IMR-90 (cell line): ENCODE measurements at regions not wholly inside any gene's neighbourhood (a gene's known extent, or its start where the extent isn't known, plus 50 kb on each side); places are given as distances from the start of the nearest gene placed in this dataset.

Source experiments
- ATAC-seq: fragments of 200-7000 bp; cut with Tn5 transposase; 2 replicates; pipeline ENCODE4 v1.9.1; 2020; ENCODE audit warnings: low read depth, mild to moderate bottlenecking, moderate library complexity
- BruUV-seq: library from RNA; stranded (reverse); fragments of 400-500 nt; replicated peaks from 2 replicates; lab custom pipeline; 2021; lab: Mats Ljungman, UMichigan
- CTCF ChIA-PET: fragments of 300-600 bp; formaldehyde crosslinking; extraction: SDS; loops from one replicate; lab custom pipeline; 2021; ENCODE audit warnings: antibody characterized with exemption; lab: Yijun Ruan, JAX
- POLR2A ChIA-PET: fragments of 300-600 bp; sonication (Branson Sonifier 250); formaldehyde crosslinking; loops from one replicate; lab custom pipeline; 2022; ENCODE audit warnings: antibody characterized with exemption; ENCODE audit not compliant: unreplicated experiment; lab: Charles Lee
- DNase-seq: peaks from one replicate; pipeline ENCODE4 v3.0.0; 2013
- H2AFZ ChIP-seq: replicated peaks from 2 replicates; pipeline ENCODE3; 2013; ENCODE audit warnings: low read length, mild to moderate bottlenecking; ENCODE audit not compliant: poor library complexity
- H2AK5ac ChIP-seq: 2 replicates; pipeline ENCODE4 v1.6.1; 2013; ENCODE audit warnings: low read depth, low read length, inconsistent platforms
- H2AK9ac ChIP-seq: replicated peaks from 2 replicates; pipeline ENCODE3; 2013; ENCODE audit warnings: mild to moderate bottlenecking, low read depth, low read length, moderate library complexity; ENCODE audit not compliant: poor library complexity
- H2BK120ac ChIP-seq: 2 replicates; pipeline ENCODE4 v1.6.1; 2013; ENCODE audit warnings: low read depth, low read length, inconsistent platforms
- H2BK15ac ChIP-seq: 3 replicates; pipeline ENCODE4 v1.6.1; 2013; ENCODE audit warnings: low read depth, low read length, inconsistent platforms
- H2BK20ac ChIP-seq: 2 replicates; pipeline ENCODE4 v1.6.1; 2013; ENCODE audit warnings: low read depth, mild to moderate bottlenecking, inconsistent platforms, low read length, moderate library complexity
- H2BK5ac ChIP-seq: 2 replicates; pipeline ENCODE4 v1.6.1; 2013; ENCODE audit warnings: mild to moderate bottlenecking, low read depth, low read length, inconsistent platforms; ENCODE audit not compliant: poor library complexity, severe bottlenecking
- H3K14ac ChIP-seq: replicated peaks from 2 replicates; pipeline ENCODE4 v1.6.1; 2013; ENCODE audit warnings: low read depth, low read length, inconsistent platforms
- H3K18ac ChIP-seq: 2 replicates; pipeline ENCODE4 v1.6.1; 2013; ENCODE audit warnings: low read depth, low read length, control low read depth
- H3K23ac ChIP-seq: 2 replicates; pipeline ENCODE4 v1.6.1; 2013; ENCODE audit warnings: low read depth, low read length, inconsistent platforms
- H3K27ac ChIP-seq: 2 replicates; pipeline ENCODE4 v1.5.1; 2013; ENCODE audit warnings: mild to moderate bottlenecking, control low read depth, low read length; ENCODE audit not compliant: insufficient read depth
- H3K27me3 ChIP-seq: 2 replicates; pipeline ENCODE4 v1.6.1; 2013; ENCODE audit warnings: low read length; ENCODE audit not compliant: control insufficient read depth, insufficient read depth
- H3K36me3 ChIP-seq: 2 replicates; pipeline ENCODE4 v1.6.1; 2013; ENCODE audit warnings: low read length, mixed read lengths; ENCODE audit not compliant: control insufficient read depth, insufficient read depth
- H3K4ac ChIP-seq: 2 replicates; pipeline ENCODE4 v1.6.1; 2013; ENCODE audit warnings: low read depth, low read length, inconsistent platforms
- H3K4me1 ChIP-seq: 2 replicates; pipeline ENCODE4 v1.6.1; 2013; ENCODE audit warnings: low read length, mixed read lengths; ENCODE audit not compliant: control insufficient read depth, insufficient read depth
- H3K4me2 ChIP-seq: 2 replicates; pipeline ENCODE4 v1.6.1; 2013; ENCODE audit warnings: low read depth, mild to moderate bottlenecking, control low read depth, low read length, moderate library complexity
- H3K4me3 ChIP-seq: 2 replicates; pipeline ENCODE4 v1.5.1; 2013; ENCODE audit warnings: low read depth, mild to moderate bottlenecking, control low read depth, low read length, moderate library complexity; ENCODE audit not compliant: insufficient read depth
- H3K56ac ChIP-seq: 2 replicates; pipeline ENCODE4 v1.6.1; 2013; ENCODE audit warnings: low read length, inconsistent platforms; ENCODE audit not compliant: insufficient read depth; ENCODE audit errors: extremely low read depth
- H3K79me1 ChIP-seq, 2 experiments: 2 replicates each; pipeline ENCODE4 v1.6.1; 2013; ENCODE audit warnings: low read length in 2 of 2, inconsistent platforms in 1 of 2, low read depth in 1 of 2
- H3K9ac ChIP-seq: 2 replicates; pipeline ENCODE4 v1.6.1; 2013; ENCODE audit warnings: low read depth, low read length, control low read depth
- H3K9me1 ChIP-seq: 2 replicates; pipeline ENCODE4 v1.6.1; 2013; ENCODE audit warnings: low read length, inconsistent platforms; ENCODE audit not compliant: insufficient read depth
- H3K9me3 ChIP-seq: 2 replicates; pipeline ENCODE4 v1.6.1; 2013; ENCODE audit warnings: low read length; ENCODE audit not compliant: control insufficient read depth, insufficient read depth
- H4K20me1 ChIP-seq: 2 replicates; pipeline ENCODE4 v1.6.1; 2013; ENCODE audit warnings: low read length, inconsistent platforms; ENCODE audit not compliant: insufficient read depth
- H4K5ac ChIP-seq: 2 replicates; pipeline ENCODE4 v1.6.1; 2013; ENCODE audit warnings: mild to moderate bottlenecking, low read depth, low read length, control low read depth
- H4K8ac ChIP-seq, 2 experiments: 2 replicates each; pipeline ENCODE4 v1.6.1; 2013; ENCODE audit warnings: low read depth in 2 of 2, low read length in 2 of 2, control low read depth in 1 of 2, inconsistent platforms in 1 of 2
- H4K91ac ChIP-seq: 2 replicates; pipeline ENCODE4 v1.6.1; 2013; ENCODE audit warnings: low read depth, low read length, inconsistent platforms; ENCODE audit not compliant: insufficient read depth
- BHLHE40 ChIP-seq: fragments of 150-350 bp; IDR thresholded peaks from 2 replicates; pipeline ENCODE4 v1.6.1; 2016; ENCODE audit warnings: mild to moderate bottlenecking, low read depth, low read length
- CEBPB ChIP-seq: IDR thresholded peaks from 2 replicates; pipeline ENCODE4 v1.6.1; 2012; ENCODE audit warnings: low read depth, low read length, improper control_type of control experiment
- CHD1 ChIP-seq: IDR thresholded peaks from 2 replicates; pipeline ENCODE4 v1.6.1; 2012; ENCODE audit warnings: low read depth, low read length, improper control_type of control experiment
- FOS ChIP-seq: fragments of 150-350 bp; IDR thresholded peaks from 2 replicates; pipeline ENCODE4 v1.6.1; 2016; ENCODE audit warnings: low read depth, low read length
- MAFK ChIP-seq: IDR thresholded peaks from 2 replicates; pipeline ENCODE4 v1.6.1; 2012; ENCODE audit warnings: low read depth, low read length, improper control_type of control experiment
- MAZ ChIP-seq: IDR thresholded peaks from 2 replicates; pipeline ENCODE4 v1.6.1; 2012; ENCODE audit warnings: low read depth, mild to moderate bottlenecking, low read length, improper control_type of control experiment, moderate library complexity, borderline replicate concordance
- MXI1 ChIP-seq: IDR thresholded peaks from 2 replicates; pipeline ENCODE4 v1.6.1; 2012; ENCODE audit warnings: low read depth, mild to moderate bottlenecking, low read length, moderate library complexity, borderline replicate concordance
- NFE2L2 ChIP-seq: fragments of 150-350 bp; IDR thresholded peaks from 2 replicates; pipeline ENCODE4 v1.6.1; 2016; ENCODE audit warnings: low read depth, mild to moderate bottlenecking, low read length
- POLR2A ChIP-seq: IDR thresholded peaks from 2 replicates; pipeline ENCODE4 v1.6.1; 2012; ENCODE audit warnings: mild to moderate bottlenecking, low read depth, low read length
- RAD21 ChIP-seq: IDR thresholded peaks from 2 replicates; pipeline ENCODE4 v1.6.1; 2012; ENCODE audit warnings: low read length, improper control_type of control experiment
- RCOR1 ChIP-seq: IDR thresholded peaks from 2 replicates; pipeline ENCODE4 v1.6.1; 2012; ENCODE audit warnings: mild to moderate bottlenecking, low read length, improper control_type of control experiment; ENCODE audit not compliant: insufficient replicate concordance
- RFX5 ChIP-seq: IDR thresholded peaks from 2 replicates; pipeline ENCODE4 v1.8.0; 2012; ENCODE audit warnings: low read depth, mild to moderate bottlenecking, low read length, moderate library complexity
- SMC3 ChIP-seq: fragments of 150-350 bp; IDR thresholded peaks from 2 replicates; pipeline ENCODE4 v1.6.1; 2016; ENCODE audit warnings: low read depth, mild to moderate bottlenecking, antibody characterized with exemption, low read length, moderate library complexity
- USF2 ChIP-seq: fragments of 150-350 bp; IDR thresholded peaks from 2 replicates; pipeline ENCODE4 v1.6.1; 2017; ENCODE audit warnings: mild to moderate bottlenecking, antibody characterized with exemption, low read length, low read depth
- WGBS, 2 experiments: methylation state at CpG; one replicate each; pipeline versions ENCODE4 v1.1.5 to v1.1.7; 2013; ENCODE audit warnings: missing lambda C conversion rate in 2 of 2; ENCODE audit not compliant: insufficient read length in 1 of 2; ENCODE audit errors: extremely low coverage in 2 of 2; 5-methylcytosine and 5-hydroxymethylcytosine counted together
- dilution Hi-C: fragments of 300-500 bp; cut with HindIII; formaldehyde crosslinking; loops from one replicate; pipeline ENCODE4 v1.14.3; 2018; ENCODE audit warnings: low sequenced_read_pairs; ENCODE audit not compliant: unreplicated experiment
- in situ Hi-C: fragments of 300-500 bp; cut with MboI; formaldehyde crosslinking; loops from 3 replicates; pipeline ENCODE4 v1.14.3; 2019; ENCODE audit warnings: low sequenced_read_pairs, inconsistent platforms, mixed read lengths
- intact Hi-C: fragments of 100-400 bp; cut with micrococcal nuclease; formaldehyde crosslinking; loops from 2 replicates; pipeline ENCODE4 v1.10.0; 2022
- TF ChIP-seq, protein P1 (sequence below): conservative IDR thresholded peaks from 2 replicates; pipeline ENCODE4 v1.5.1; 2012; ENCODE audit warnings: mild to moderate bottlenecking, low read depth, low read length, improper control_type of control experiment
- TF ChIP-seq, protein P2 (sequence below): fragments of 150-350 bp; IDR thresholded peaks from 2 replicates; pipeline ENCODE4 v1.6.1; 2016; ENCODE audit warnings: low read depth, mild to moderate bottlenecking, low read length, moderate library complexity, borderline replicate concordance

DNA sequence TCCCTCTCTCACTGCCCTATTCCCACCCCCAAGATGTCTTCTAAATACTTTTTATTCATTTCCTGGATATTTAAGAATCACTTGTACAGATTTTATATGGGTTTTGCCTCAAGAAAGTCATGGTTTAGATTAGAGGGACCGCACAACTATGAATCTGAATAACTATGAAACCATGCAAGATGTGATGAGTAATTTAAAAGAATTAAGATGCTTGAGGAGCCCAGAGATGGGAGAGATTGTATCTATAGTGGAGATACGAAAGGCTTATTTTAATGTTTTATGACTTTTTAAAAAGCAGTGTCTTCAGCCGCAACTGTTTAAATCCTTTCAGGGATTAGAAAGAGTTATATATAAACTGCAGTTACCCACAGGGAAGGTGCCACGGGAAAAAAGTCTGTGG, 324.1 kb downstream of the LPIN1 start:
- no peak overlapping the region for H3K14ac ChIP-seq
- H3K56ac ChIP-seq = no peak overlapping the region
- no peaks in the 10 kb centered on the region for H3K27me3 ChIP-seq
- no peaks in the 10 kb centered on the region for H3K36me3 ChIP-seq
- TF ChIP-seq USF2 = no peak
- TF ChIP-seq FOS = no peak
- no peak for TF ChIP-seq CEBPB
- TF ChIP-seq, protein P1, sequence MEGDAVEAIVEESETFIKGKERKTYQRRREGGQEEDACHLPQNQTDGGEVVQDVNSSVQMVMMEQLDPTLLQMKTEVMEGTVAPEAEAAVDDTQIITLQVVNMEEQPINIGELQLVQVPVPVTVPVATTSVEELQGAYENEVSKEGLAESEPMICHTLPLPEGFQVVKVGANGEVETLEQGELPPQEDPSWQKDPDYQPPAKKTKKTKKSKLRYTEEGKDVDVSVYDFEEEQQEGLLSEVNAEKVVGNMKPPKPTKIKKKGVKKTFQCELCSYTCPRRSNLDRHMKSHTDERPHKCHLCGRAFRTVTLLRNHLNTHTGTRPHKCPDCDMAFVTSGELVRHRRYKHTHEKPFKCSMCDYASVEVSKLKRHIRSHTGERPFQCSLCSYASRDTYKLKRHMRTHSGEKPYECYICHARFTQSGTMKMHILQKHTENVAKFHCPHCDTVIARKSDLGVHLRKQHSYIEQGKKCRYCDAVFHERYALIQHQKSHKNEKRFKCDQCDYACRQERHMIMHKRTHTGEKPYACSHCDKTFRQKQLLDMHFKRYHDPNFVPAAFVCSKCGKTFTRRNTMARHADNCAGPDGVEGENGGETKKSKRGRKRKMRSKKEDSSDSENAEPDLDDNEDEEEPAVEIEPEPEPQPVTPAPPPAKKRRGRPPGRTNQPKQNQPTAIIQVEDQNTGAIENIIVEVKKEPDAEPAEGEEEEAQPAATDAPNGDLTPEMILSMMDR = no peak
- no peak for TF ChIP-seq RFX5
- TF ChIP-seq POLR2A = no peak
- no peak for TF ChIP-seq BHLHE40
- no peak for TF ChIP-seq SMC3
- no peak for TF ChIP-seq CHD1
- TF ChIP-seq, protein P2, sequence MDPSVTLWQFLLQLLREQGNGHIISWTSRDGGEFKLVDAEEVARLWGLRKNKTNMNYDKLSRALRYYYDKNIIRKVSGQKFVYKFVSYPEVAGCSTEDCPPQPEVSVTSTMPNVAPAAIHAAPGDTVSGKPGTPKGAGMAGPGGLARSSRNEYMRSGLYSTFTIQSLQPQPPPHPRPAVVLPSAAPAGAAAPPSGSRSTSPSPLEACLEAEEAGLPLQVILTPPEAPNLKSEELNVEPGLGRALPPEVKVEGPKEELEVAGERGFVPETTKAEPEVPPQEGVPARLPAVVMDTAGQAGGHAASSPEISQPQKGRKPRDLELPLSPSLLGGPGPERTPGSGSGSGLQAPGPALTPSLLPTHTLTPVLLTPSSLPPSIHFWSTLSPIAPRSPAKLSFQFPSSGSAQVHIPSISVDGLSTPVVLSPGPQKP = no peak
- no peak for TF ChIP-seq MAZ
- TF ChIP-seq NFE2L2 = no peak
- TF ChIP-seq RCOR1 = no peak
- TF ChIP-seq RAD21 = no peak
- TF ChIP-seq MXI1 = no peak
- no peak for TF ChIP-seq MAFK
- no peak overlapping the region for H4K8ac ChIP-seq
- ATAC-seq (peak; percentile 92), DNase-seq (peak; percentile 56)
- H2BK20ac ChIP-seq = no peak overlapping the region
- no peak overlapping the region for H4K5ac ChIP-seq
- no peak overlapping the region for H2BK120ac ChIP-seq
- no peak overlapping the region for H3K9ac ChIP-seq
- H2AK5ac ChIP-seq = no peak overlapping the region
- H3K4me3 ChIP-seq = no peak overlapping the region
- no peak overlapping the region for H3K23ac ChIP-seq
- H2BK15ac ChIP-seq = no peak overlapping the region
- BruUV-seq = no TSS peak
- no peak overlapping the region for H2BK5ac ChIP-seq
- no CpG with 5 or more reads among the region's 4 CpGs for WGBS, 2 experiments
- H3K9me3 ChIP-seq = no peaks in the 10 kb centered on the region
- dilution Hi-C loops = no loop called here
- ChIA-PET POLR2A (no interaction called here), CTCF (no interaction called here)
- no peaks in the 10 kb centered on the region for H3K9me1 ChIP-seq
- H3K27ac ChIP-seq = no peak overlapping the region
- H3K18ac ChIP-seq = no peak overlapping the region; the same call in 1 of the 2 replicates
- H2AFZ ChIP-seq = no peak overlapping the region
- H4K91ac ChIP-seq = no peak overlapping the region
- no peak overlapping the region for H3K4ac ChIP-seq
- H4K20me1 ChIP-seq = no peaks in the 10 kb centered on the region
- H3K79me1 ChIP-seq = no peaks in the 10 kb centered on the region
- H3K4me1 ChIP-seq = peaks cover 5% of the 10 kb centered on the region
- H3K4me2 ChIP-seq = no peak overlapping the region
- H2AK9ac ChIP-seq = no peak overlapping the region
- intact Hi-C loops = no loop called here
- in situ Hi-C loops = no loop called here
